ENCODE measurements at regions not wholly inside any gene's neighbourhood (a gene's known extent, or its start where the extent isn't known, plus 50 kb on each side); places are given as distances from the start of the nearest gene placed in this dataset.

- ChIA-PET CTCF (no interaction called here), POLR2A (no interaction called here)
- Histone ChIP-seq H3K27ac (ENCODE audit: low read depth in 2 of 2, low read length in 1 of 2) (no peak overlapping the region), H3K4me3 (ENCODE audit: low read depth in 2 of 2, low read length in 1 of 2) (no peak overlapping the region), H3K4me2 (no peak overlapping the region), H3K36me3 (replicated peaks in 1 of 2; ENCODE audit: control insufficient read depth in 1 of 2, insufficient read depth in 2 of 2, low read length in 1 of 2) (no peaks in the 10 kb centered on the region), H3K27me3 (ENCODE audit: insufficient read depth) (no peaks in the 10 kb centered on the region), H3K79me2 (ENCODE audit: insufficient read depth) (no peaks in the 10 kb centered on the region), H3K9ac (no peak overlapping the region), H3K9me3 (no peaks in the 10 kb centered on the region), H3K9me2 (no peaks in the 10 kb centered on the region), H3K4me1 (ENCODE audit: control insufficient read depth in 1 of 2, insufficient read depth in 2 of 2, low read depth in 1 of 2, low read length in 1 of 2) (no peaks in the 10 kb centered on the region), H4K20me1 (ENCODE audit: insufficient read depth) (no peaks in the 10 kb centered on the region), H3F3A (replicated peaks; ENCODE audit: insufficient read depth) (no peaks in the 10 kb centered on the region), H2AFZ (ENCODE audit: low read depth) (no peak overlapping the region)
- DNase-seq = no peak
- WGBS (ENCODE audit: low lambda C conversion rate) = 2% methylated on average over 3 of the region's 3 CpGs
- TF ChIP-seq POLR2AphosphoS5 (IDR thresholded peaks at IDR 0.05; ENCODE audit: low read depth, low read length) (no peak), FOSL2 (IDR thresholded peaks at IDR 0.05; ENCODE audit: borderline replicate concordance, low read depth) (no peak), FOXJ3 (CRISPR knock-in tag; IDR thresholded peaks at IDR 0.05) (no peak), TEAD4 (IDR thresholded peaks at IDR 0.05; ENCODE audit: borderline replicate concordance, insufficient read depth) (no peak)
Measured at GRCh38 chr12:129959889-129960288, 56.1 kb upstream of the TMEM132D start.

- WGBS (ENCODE audit: low lambda C conversion rate) = 0% methylated on average over 4 of the region's 4 CpGs
- Histone ChIP-seq H3K9me3 (no peaks in the 10 kb centered on the region), H4K20me1 (ENCODE audit: insufficient read depth) (no peaks in the 10 kb centered on the region), H3K4me1 (ENCODE audit: control insufficient read depth in 1 of 2, insufficient read depth in 2 of 2, low read depth in 1 of 2, low read length in 1 of 2) (no peaks in the 10 kb centered on the region), H3K27me3 (ENCODE audit: insufficient read depth) (no peaks in the 10 kb centered on the region), H3K4me2 (no peak overlapping the region), H3K79me2 (ENCODE audit: insufficient read depth) (no peaks in the 10 kb centered on the region), H3K9ac (no peak overlapping the region), H3K4me3 (ENCODE audit: low read depth in 2 of 2, low read length in 1 of 2) (no peak overlapping the region), H3K9me2 (no peaks in the 10 kb centered on the region), H2AFZ (ENCODE audit: low read depth) (no peak overlapping the region), H3K27ac (ENCODE audit: low read depth in 2 of 2, low read length in 1 of 2) (no peak overlapping the region), H3F3A (replicated peaks; ENCODE audit: insufficient read depth) (no peaks in the 10 kb centered on the region), H3K36me3 (replicated peaks in 1 of 2; ENCODE audit: control insufficient read depth in 1 of 2, insufficient read depth in 2 of 2, low read length in 1 of 2) (no peaks in the 10 kb centered on the region)
- no peak for TF ChIP-seq JUND (IDR thresholded peaks at IDR 0.05)
- no peak for TF ChIP-seq EP300 (IDR thresholded peaks at IDR 0.05; ENCODE audit: borderline replicate concordance in 1 of 2, low read depth in 1 of 2, low read length in 1 of 2)
- no peak for TF ChIP-seq EZH2phosphoT487 (IDR thresholded peaks at IDR 0.05; ENCODE audit: borderline replicate concordance, low read depth)
- no peak for TF ChIP-seq POLR2AphosphoS5 (IDR thresholded peaks at IDR 0.05; ENCODE audit: low read depth, low read length)
- no peak for TF ChIP-seq RAD21 (IDR thresholded peaks at IDR 0.05; ENCODE audit: low read length)
- no peak for TF ChIP-seq SIN3A (IDR thresholded peaks at IDR 0.05; ENCODE audit: borderline replicate concordance, low read depth, low read length)
- CTCF ChIA-PET = interaction anchor here (0.5 to 0.9 kb wide), 2 partner anchors 28 to 910 kb away, joined by 3 read pairs; no protein-coding TSS in a partner anchor
- DNase-seq = no peak
- POLR2A ChIA-PET = no interaction called here
Measured at GRCh38 chr12:129961091-129961490, 57.3 kb upstream of the TMEM132D start.

- no peaks in the 10 kb centered on the region for H3K4me1 ChIP-seq (ENCODE audit: control insufficient read depth in 1 of 2, insufficient read depth in 2 of 2, low read depth in 1 of 2, low read length in 1 of 2)
- H3K9ac ChIP-seq = no peak overlapping the region
- no peak overlapping the region for H3K4me3 ChIP-seq (ENCODE audit: low read depth in 2 of 2, low read length in 1 of 2)
- H3K36me3 ChIP-seq (replicated peaks in 1 of 2; ENCODE audit: control insufficient read depth in 1 of 2, insufficient read depth in 2 of 2, low read length in 1 of 2) = no peaks in the 10 kb centered on the region
- TF ChIP-seq TCF12 (IDR thresholded peaks at IDR 0.05) = no peak
- no peak for TF ChIP-seq USF2 (IDR thresholded peaks at IDR 0.05; ENCODE audit: borderline replicate concordance, low read depth, low read length)
- no peak for TF ChIP-seq NFIC (IDR thresholded peaks at IDR 0.05; ENCODE audit: borderline replicate concordance)
- no peak for TF ChIP-seq TAF1 (IDR thresholded peaks at IDR 0.05; ENCODE audit: borderline replicate concordance, low read depth, low read length)
- no peak for TF ChIP-seq ELF1 (IDR thresholded peaks at IDR 0.05)
- no peak for TF ChIP-seq JUND (IDR thresholded peaks at IDR 0.05)
- no peak for TF ChIP-seq USF1 (IDR thresholded peaks at IDR 0.05; ENCODE audit: borderline replicate concordance, low read depth)
- no peak for TF ChIP-seq TEAD4 (IDR thresholded peaks at IDR 0.05; ENCODE audit: borderline replicate concordance, insufficient read depth)
- no peak for TF ChIP-seq RAD21 (IDR thresholded peaks at IDR 0.05; ENCODE audit: low read length)
- TF ChIP-seq PBX3 (IDR thresholded peaks at IDR 0.05) = no peak
- TF ChIP-seq FOXM1 (IDR thresholded peaks at IDR 0.05; ENCODE audit: low read depth) = no peak
- TF ChIP-seq MAX (IDR thresholded peaks at IDR 0.05; ENCODE audit: low read depth) = no peak
- H2AFZ ChIP-seq (ENCODE audit: low read depth) = no peak overlapping the region
- no peak overlapping the region for H3K4me2 ChIP-seq
- POLR2A ChIA-PET = no interaction called here
- CTCF ChIA-PET = interaction anchor here (0.9 kb wide), 1 partner anchor 27 kb away, joined by 3 read pairs; no protein-coding TSS in a partner anchor
- H3K27ac ChIP-seq (ENCODE audit: low read depth in 2 of 2, low read length in 1 of 2) = no peak overlapping the region
- no peaks in the 10 kb centered on the region for H3K9me3 ChIP-seq
- H3K27me3 ChIP-seq (ENCODE audit: insufficient read depth) = no peaks in the 10 kb centered on the region
- no peaks in the 10 kb centered on the region for H3K9me2 ChIP-seq
- no peaks in the 10 kb centered on the region for H4K20me1 ChIP-seq (ENCODE audit: insufficient read depth)
- no peaks in the 10 kb centered on the region for H3K79me2 ChIP-seq (ENCODE audit: insufficient read depth)
- H3F3A ChIP-seq (replicated peaks; ENCODE audit: insufficient read depth) = no peaks in the 10 kb centered on the region
- WGBS (ENCODE audit: low lambda C conversion rate) = 13% methylated on average over 1 of the region's 1 CpG
- no peak for DNase-seq
Measured at GRCh38 chr12:129961856-129962255, 58.0 kb upstream of the TMEM132D start.

Measured in SK-N-SH (cell line).